Prostate gland (tissue), 2 donors: ENCODE measurements at regions not wholly inside any gene's neighbourhood (a gene's known extent, or its start where the extent isn't known, plus 50 kb on each side); places are given as distances from the start of the nearest gene placed in this dataset.

Source experiments
- POLR2A ChIP-seq: fragments of 450-650 bp; IDR thresholded peaks from one replicate; pipeline ENCODE4 v1.6.1; 2016; ENCODE audit warnings: antibody characterized with exemption, mild to moderate bottlenecking
- TF ChIP-seq, protein P1 (sequence below), 4 experiments: fragments of 200-600 bp in 2 of 4; fragments of 450-650 bp in 2 of 4; sonication (generic) in 2 of 4; IDR thresholded peaks; 1 replicate in 3 of 4; 2 replicates in 1 of 4; pipeline ENCODE4 v1.5.1; 2016 to 2019; ENCODE audit warnings: antibody characterized with exemption in 4 of 4, mild to moderate bottlenecking in 2 of 4, moderate library complexity in 2 of 4

DNA sequence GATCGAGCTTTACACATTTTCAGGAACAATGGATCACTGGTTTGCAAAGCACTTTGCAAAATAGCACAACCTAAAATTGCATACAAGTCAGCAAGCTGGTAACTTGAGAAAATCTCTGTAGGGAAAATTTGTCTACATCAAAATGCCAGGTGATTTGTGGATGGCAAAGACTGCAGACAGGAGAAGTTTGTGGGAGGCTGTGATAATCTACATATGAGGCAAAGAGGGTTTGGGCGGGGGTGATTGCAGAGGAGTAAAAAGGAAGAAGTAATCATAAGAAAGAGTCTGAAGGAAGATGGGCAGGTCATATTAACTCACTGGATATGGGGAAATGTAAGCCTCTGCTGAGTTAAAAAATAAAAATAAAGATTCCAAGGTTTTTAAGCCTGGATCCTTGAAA lies 166.3 kb upstream of the STXBP5 start:
- TF ChIP-seq, protein P1, sequence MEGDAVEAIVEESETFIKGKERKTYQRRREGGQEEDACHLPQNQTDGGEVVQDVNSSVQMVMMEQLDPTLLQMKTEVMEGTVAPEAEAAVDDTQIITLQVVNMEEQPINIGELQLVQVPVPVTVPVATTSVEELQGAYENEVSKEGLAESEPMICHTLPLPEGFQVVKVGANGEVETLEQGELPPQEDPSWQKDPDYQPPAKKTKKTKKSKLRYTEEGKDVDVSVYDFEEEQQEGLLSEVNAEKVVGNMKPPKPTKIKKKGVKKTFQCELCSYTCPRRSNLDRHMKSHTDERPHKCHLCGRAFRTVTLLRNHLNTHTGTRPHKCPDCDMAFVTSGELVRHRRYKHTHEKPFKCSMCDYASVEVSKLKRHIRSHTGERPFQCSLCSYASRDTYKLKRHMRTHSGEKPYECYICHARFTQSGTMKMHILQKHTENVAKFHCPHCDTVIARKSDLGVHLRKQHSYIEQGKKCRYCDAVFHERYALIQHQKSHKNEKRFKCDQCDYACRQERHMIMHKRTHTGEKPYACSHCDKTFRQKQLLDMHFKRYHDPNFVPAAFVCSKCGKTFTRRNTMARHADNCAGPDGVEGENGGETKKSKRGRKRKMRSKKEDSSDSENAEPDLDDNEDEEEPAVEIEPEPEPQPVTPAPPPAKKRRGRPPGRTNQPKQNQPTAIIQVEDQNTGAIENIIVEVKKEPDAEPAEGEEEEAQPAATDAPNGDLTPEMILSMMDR (IDR thresholded peaks at IDR 0.05): no peak
- TF ChIP-seq POLR2A: no peak
